ENCODE measurements at regions not wholly inside any gene's neighbourhood (a gene's known extent, or its start where the extent isn't known, plus 50 kb on each side); places are given as distances from the start of the nearest gene placed in this dataset.
"Not testable (repeated sequence)": the region's sequence is repeated elsewhere in the genome, so short reads cannot be mapped to it uniquely, and the experiment has no call there.

- DNase-seq (ENCODE audit: low spot score): no peak
Measured at GRCh38 chr11:133638921-133639320, 106.6 kb upstream of the OPCML start.

DNA sequence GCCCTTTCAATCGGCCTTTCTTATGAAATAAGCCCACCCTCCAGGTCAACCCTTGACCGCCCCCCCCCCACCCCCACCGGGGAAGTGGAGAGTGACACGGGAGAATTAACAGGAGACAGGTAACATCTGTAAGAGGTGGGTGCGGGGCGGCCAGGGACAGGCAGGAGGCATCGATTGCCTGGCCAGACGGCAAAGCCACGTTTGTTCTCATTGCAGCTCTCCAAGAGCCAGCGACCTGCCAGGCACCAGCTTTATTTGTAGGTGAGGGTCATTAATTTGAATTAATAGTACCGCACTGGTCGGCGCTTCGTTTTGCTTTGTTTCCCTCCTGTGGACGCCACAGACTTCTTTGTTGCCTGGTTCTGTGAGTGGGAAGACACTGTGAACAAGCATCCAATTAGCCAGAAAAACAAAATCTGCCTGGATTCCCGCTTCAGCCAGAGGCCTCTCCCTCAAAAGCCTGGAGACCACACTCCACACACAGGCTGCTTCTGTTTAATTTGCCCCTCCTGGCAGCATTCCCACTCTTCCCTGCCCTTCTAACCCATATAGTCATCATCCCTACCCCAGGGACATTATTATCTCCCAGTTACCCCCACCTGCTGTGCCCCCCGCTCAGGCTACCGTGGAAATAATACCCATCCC, 104.5 kb upstream of the OPCML start:
- DNase-seq (ENCODE audit: low spot score): no peak

GRCh38 chr11:133635244-133635739, 103.0 kb upstream of the OPCML start:
- DNase-seq (ENCODE audit: low spot score): no peak

DNA sequence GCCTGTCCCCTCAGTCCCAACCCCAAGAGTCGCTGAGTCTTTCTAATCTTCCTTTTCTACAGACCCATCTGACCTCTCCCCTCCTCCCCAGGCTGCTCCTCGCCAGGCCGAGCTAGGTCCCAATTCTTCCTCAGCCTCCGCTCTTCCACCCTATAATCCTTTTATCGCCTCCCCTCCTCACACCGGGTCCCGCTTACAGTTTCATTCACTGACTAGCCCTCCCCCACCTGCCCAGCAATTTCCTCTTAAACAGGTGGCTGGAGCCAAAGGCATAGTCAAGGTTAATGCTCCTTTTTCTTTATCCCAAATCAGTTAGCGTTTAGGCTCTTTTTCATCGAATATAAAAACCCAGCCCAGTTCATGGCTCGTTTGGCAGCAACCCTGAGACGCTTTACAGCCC, 96.1 kb upstream of the OPCML start:
- DNase-seq (ENCODE audit: low spot score): not testable (repeated sequence)

DNA sequence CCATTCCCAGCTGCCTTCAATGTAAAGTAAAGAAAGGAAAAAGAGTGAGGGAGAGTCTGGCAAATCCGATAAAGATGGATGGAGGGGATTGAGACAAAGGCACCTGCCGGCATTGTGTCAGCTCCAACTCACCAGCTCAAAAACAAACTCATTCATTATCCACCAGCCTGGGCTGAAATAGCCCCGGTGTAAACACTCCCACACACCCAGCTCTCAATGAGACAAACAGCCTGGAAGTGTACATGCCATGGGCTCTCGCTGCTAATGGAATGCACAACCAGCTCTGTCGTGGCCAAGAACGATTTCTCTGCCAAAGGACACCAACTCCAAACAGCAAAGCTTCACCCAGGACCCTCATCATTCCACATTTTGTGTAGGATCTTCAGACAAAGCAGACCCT, 89.3 kb upstream of the OPCML start:
- DNase-seq (ENCODE audit: low spot score): no peak

DNA sequence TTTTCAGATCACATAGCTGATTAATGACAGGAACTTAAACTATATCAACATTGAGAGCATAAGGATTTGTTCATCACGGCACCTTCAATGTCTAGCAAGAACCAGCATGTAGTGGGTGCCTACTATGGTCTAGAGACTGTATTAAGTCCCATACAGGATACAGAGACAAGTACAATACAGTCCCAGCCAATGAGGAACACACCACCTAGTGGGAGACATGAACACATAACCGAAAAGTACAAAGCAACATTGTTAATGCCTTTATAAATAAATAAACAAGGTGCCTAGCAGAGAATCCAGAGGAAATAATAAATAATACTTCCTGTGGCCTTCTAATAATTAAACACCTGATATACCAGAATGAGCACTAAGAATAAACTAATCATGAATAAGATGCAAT, 87.7 kb upstream of the OPCML start:
- peak; percentile 6 for DNase-seq (ENCODE audit: low spot score)

DNA sequence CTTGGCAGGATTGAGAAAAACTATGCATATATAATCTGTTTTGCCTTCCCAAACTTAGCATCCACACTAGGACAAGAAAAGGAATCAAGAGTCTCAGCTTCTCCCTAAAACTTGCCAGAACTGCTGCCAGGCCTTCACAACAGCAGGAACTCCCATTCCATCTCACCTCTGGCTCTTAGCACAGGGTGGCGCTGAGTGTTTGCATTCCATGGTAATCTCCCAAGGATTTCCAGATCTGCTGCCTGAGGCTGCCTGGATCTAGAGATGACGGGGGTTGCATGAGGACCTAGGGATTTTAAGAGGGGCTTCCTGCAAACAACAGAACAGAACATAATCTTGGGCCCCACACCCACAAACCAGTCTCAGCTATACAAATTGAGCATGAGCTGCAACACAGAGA, 87.1 kb upstream of the OPCML start:
- DNase-seq (ENCODE audit: low spot score): no peak

- DNase-seq (ENCODE audit: low spot score): no peak
Measured at GRCh38 chr11:133618544-133618943, 86.2 kb upstream of the OPCML start.

DNA sequence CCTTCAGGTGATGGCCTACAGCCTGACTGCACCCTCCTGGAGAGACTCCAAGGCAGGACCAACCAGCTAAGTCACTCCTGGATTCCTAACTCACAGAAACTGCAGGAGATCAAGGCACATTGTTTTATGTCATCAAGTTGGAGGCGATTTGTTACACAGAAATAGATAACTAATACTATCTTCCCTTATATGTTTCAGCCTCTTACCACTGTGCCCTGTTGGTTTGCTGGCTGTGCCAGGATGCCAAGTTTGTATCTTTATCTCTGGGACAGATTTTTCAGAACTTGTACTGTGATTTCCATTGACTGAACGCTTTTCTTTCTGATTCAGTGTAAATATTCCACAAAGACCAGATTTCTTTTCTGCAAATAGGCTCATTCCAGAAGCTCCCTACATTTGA, 76.2 kb upstream of the OPCML start:
- no peak for DNase-seq (ENCODE audit: low spot score)

DNA sequence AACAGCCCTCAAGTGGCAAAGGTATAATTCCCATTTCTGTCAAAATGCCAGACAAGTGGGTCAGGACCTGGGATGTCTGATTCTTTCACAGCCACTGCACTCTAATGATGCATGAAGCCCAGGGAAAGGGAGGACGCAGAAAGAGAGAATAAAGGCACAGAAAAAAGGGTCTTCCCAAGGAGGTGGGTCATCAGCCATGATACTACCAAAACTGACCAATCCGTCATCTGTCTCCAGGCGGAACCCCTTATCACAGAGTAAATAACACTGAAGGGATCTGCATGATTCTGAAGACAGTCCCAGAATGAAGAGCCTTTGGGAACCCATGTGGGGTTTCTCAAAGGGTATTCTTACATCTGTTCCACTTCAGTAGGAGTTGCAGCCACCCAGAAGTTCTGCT, 73.8 kb upstream of the OPCML start:
- no peak for DNase-seq (ENCODE audit: low spot score)

GRCh38 chr11:133605482-133605881, 73.2 kb upstream of the OPCML start:
- no peak for DNase-seq (ENCODE audit: low spot score)

DNA sequence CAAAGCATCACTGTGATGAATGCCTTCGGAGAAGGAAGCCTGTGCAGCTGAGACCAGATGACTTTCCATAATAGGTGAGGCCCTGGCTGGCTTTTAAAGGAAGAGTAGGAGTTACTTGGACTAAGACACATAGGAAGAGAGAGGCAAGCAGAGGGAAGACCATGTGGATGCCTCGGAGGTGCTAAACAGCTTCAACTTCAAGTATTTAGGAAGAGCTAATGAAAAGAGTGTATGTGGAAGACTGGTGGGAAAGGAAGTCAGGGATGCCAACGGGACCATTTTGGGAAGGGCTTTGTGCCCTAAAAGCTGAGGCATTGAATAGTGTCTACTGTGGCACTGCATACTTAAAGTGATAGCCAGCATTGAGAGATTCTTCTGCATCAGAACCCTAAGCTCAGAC, 69.3 kb upstream of the OPCML start:
- DNase-seq (ENCODE audit: low spot score): no peak

GRCh38 chr11:133600786-133601185, 68.5 kb upstream of the OPCML start:
- DNase-seq (ENCODE audit: low spot score): no peak

DNA sequence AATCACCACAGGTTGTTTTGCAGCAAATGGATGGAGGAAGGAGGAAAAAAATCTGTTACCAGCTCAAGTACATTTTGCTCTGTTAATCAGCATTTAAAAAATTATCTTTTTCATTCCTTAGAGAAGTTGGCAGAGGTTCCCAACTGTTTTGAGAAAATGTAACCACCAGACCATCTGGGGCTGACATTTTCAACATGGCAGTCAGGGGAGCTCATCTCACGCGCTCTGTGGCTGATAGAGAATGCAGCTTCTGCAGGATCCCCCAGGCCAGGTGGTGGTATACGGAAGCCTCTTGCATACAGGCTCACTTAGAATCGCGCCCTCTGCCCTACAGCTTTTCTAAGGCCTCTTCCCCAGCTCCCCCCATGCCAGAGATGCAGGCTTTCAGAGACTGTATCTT, 68.0 kb upstream of the OPCML start:
- DNase-seq (ENCODE audit: low spot score): no peak

DNA sequence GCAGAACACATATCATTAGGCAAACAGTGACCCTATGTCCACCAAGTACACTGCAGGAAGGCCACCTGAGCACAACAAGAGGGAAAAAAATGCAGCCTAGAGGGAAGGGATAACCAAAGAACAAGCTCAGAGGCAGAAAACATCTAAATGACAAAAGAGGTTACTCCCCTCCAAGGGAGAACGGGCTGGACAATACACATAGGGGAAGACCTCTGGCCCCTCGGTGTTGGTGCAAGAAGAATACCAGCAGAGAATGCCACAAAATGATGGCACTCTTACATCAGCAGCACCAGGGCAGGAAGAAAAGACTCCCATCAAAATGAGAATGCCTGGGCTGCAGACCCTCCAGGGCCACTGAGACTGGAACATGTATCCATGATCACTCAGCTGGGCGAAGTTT, 66.6 kb upstream of the OPCML start:
- DNase-seq (ENCODE audit: low spot score): no peak

DNA sequence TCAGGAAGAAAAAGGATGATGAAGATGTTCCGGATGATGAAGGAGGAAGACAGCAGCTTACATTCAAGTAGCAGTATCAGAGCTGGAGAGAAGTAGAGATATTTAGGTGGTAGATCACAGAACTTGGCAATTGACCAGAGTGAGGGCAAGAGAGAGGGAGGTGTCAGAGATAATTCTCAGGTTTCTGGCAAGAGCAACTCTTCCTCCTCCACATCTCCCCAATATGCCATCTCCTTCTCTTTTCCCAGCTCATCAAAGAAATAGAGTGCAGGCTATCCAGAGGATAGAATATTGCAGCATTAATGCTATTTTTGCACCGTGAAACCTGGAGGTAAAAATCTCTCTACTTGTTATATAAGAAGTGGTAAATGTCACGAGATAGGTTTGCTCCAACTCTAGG, 64.9 kb upstream of the OPCML start:
- no peak for DNase-seq (ENCODE audit: low spot score)

- DNase-seq (ENCODE audit: low spot score): no peak
Measured at GRCh38 chr11:133595998-133596590, 63.8 kb upstream of the OPCML start.

GRCh38 chr11:133593036-133593435, 60.7 kb upstream of the OPCML start:
- DNase-seq (ENCODE audit: low spot score): no peak

DNA sequence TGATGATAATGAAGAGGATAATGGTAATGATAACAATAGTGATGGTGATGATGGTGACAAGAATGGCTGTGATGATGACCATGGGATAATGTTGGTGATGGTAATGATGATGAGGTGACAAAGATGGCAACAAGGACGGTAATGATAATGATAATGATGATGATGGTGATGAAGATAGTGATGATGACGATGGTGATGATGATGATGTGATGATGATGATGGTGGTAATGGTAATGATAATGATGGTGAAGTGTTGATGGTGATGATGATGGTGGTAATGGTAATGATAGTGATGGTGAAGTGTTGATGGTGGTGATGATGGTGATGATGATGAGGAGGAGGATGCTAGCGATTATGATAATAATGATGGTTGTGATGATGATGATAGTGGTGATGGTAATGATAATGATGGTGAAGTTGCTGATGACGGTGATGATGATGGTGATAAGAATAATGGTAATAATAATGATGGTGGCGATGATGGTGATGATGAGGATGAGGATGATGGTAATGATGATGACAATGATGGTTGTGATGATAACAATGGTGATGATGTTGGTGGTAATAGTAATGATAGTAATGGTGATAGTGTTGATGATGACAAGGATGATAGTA, 54.7 kb upstream of the OPCML start:
- DNase-seq (ENCODE audit: low spot score): no peak

DNA sequence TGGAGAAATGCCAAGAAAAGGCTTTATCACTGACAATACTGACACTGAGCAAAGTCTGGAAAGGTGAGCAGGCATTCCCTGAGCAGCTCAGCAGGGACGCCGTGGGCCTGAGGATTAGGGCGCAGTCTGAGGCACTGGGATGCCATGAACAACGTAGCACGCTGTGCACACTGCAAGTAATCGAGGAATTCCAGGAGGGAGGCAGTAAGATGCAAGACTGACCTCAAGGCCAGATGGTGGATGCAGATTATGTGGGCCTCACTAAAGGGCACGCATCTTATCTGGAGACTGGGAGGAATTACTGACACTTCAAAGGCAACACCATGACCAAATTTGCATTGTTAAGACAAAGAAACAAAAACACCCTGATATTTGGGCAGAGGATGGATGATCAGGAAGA, 50.4 kb upstream of the OPCML start:
- no peak for DNase-seq (ENCODE audit: low spot score)

DNA sequence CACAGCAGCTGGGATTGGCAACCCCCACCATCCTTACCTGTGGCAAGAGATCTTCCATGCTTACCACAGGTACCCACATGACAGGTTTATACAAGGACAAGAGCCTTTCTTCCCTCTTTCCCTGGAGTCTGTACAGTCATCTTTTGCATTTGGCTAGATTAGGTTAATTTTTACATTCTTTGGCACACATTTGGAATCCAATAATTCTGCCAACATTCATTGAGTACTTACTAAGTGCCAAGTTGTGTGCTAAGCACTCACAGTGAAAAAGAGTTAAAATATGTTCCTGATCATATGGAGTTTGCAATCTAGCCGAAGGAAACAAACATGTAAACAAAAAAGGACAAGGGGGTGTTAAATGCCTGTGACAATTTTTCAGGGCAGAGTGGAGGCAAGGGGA, 50.0 kb upstream of the OPCML start:
- no peak for DNase-seq (ENCODE audit: low spot score)

All from globus pallidus (tissue), 1 donor.